DMS 273 (cell line): ENCODE measurements at regions not wholly inside any gene's neighbourhood (a gene's known extent, or its start where the extent isn't known, plus 50 kb on each side); places are given as distances from the start of the nearest gene placed in this dataset.

ENCODE experiments used
- DNase-seq: peaks from one replicate; lab custom pipeline; 2025; ENCODE audit not compliant: unreplicated experiment; lab: John Stamatoyannopoulos, UW

DNA sequence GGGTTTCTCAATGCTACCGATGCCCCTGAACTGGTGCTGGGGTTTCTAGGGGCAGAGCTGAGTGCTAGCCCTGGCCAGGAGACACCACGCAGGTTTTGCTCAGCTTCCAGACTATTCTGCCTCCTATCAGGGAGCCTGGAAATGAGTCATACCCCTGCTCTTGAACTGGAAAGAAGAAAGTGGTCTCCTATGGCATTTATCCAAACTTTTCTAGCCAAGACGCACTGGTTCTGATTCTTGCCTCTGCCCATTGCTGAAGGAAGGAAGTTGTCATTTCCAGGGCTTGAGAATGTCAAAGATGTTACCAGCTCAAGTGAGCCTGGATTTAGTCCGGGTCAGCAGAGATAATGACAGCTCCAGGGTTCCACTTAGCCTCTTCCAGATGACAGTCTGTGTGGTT is 561.9 kb downstream of the CDK5RAP2 start:
- no peak for DNase-seq

DNA sequence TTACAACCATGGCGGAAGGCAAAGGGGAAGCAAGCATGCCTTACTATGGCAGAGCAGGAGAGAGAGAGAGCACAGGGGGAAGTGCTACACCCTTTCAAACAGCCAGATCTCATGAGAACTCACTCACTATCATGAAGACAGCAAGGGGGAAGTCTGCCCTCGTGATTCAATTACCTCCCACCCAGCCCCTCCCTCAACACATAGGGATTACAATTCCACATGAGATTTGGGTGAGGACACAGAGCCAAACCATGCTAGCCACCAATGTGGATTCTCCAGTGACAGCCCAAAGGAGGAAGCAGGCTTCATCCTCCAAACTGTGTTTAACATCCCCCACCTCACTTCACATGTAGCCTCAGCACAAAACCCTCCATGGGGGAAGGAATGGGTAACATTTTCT is 563.7 kb downstream of the CDK5RAP2 start:
- no peak for DNase-seq

DNA sequence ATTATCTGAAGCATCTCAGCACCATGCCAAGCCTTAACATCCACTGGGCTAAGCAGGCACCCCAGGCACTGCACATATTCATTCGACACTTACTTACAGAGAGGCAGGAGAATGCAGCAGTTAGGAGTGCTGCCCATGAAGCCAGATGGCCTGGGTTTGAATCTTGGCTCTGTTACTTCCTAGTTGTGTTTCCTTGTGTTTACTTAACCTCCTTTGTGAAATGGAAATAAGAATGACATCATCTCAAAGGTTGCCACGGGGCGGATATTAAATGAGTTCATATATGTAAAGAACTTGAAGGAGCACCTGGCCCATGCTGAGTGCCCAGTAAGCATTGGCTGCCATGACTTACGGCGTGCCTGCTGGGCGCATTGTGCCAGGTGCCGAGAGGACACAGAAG is 565.2 kb downstream of the CDK5RAP2 start:
- peak; percentile 88 for DNase-seq

DNA sequence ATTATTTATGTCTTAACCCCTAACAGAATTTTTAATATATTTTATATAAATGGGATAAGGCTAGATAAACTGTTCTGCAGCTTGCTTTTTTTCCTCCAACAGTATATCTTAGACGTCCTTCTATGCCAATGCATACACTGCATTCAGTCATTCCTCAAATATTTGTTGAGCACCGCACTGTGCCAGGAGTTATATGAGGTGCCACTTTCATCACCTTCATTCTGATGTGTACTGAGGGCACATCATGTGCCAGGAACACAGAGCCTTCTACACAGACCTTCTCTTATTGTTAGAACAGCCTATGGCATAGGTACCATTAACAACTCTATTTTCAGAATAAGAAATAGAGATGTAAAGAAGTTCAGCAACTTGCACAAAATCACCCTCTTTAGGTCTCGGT is 570.1 kb downstream of the CDK5RAP2 start:
- no peak for DNase-seq

DNA sequence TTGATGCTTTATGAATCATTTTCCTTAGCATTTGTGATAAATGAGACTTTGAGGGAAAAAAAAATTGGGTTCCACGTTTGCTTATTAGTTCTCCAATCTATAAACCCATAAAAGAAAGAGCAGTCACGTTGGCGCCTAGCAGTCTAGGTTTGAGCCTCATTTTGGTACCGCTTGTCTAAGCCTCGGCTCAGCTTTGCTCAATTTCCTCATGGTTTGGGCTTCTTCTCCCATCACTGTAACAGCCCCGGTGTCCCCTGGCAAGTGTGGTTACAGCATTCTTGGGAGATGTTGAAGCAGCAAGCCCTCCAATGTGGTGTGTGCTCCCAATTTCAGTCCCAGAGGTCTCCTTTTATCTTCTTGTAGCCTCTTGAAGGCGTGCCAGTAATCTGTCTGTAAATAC is 578.4 kb downstream of the CDK5RAP2 start:
- no peak for DNase-seq

DNA sequence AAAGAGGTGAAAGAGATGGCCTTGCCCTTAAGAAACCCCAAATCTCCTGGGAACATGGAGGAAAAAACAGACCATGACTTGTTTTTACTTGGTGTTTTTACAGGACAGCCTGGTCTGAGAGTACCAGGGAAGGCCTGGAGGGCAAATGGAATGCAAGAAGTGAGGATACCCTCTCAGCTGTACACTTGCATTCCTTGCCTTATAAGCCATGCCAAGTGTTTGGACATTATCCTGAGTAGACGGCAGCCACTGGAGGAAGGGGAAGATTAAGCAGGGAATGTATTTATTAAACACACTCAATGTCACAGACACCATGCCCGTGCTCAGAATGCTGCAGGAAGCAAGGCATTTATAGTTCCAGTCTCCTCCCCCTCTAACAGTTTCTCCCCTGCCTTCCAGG is 581.4 kb downstream of the CDK5RAP2 start:
- no peak for DNase-seq

DNA sequence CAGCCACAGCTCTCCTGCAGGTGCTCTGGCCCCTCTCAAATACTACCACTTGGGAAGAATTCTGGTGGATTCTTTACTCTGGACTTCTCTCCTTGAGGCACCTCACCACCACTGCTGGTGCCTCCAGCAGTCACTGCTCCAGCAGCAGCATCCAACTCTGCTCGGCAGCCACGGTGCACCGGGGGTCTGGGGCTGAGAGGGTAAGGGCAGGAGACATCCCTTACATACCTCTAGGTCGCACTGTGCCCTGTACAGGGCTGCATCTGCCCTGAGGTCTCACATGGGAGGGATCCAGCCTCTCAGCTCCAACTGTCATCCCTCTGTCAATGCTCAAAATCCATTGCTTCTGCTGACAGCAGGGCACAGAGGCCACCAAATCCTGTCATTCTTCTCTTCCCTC is 588.2 kb downstream of the CDK5RAP2 start:
- no peak for DNase-seq

DNA sequence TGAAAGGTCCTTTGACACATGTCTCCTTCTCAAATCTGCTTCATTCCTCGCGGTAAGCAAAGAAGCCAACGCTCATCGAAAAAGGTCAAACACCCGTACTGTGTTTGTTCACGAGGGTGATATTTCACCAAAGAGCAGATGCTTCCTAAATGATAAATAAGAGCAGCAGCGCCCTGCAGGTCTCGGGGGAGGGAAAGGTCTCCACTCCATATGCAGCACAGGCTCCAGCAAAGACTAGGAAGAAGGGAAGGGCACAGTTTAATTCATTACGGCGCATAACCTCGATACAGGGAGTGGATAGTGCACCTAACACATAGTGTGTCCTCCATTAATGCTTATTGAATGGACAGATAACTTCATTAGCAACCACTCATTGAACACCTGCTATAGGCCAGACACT is 593.3 kb downstream of the CDK5RAP2 start:
- DNase-seq = peak; percentile 93

DNA sequence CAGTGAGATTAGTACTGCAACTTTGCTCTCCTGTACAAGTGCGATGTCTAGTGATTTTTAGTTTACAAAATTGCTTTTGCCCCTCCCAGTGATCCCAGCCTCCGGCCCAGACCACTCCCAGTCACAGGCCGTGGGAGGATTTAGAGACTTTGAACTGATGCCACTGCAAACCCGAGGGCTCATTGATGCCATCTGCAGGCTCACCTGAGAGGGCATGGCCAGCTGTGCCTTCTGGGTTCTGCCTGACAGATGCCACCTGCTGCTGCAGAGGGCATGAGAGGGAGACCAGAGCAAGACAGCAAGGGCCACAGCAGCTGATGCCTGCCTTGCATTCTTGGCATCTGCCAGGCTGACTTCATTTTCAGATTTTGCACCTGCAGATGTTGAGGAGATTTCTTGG is 593.8 kb downstream of the CDK5RAP2 start:
- DNase-seq = peak; percentile 95

DNA sequence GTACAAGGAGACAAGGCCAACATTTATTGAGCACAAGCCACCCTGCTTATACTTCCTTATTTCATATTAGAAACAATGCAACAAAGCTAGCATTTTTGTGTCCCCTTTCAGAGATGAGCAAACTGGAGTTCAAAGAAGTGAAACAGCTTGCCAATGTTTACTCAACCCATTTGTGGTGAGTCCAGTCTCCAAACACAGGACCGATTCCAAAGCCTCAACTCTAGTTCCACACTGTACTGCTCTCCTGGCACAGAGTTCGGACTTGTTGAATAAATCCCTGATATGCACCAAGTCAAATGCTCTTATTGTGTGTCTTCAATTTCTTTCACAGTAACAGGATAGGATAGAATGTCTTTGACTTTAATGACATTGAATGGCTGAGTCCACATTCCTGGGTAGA is 604.8 kb upstream of the BRINP1 start:
- DNase-seq = no peak

DNA sequence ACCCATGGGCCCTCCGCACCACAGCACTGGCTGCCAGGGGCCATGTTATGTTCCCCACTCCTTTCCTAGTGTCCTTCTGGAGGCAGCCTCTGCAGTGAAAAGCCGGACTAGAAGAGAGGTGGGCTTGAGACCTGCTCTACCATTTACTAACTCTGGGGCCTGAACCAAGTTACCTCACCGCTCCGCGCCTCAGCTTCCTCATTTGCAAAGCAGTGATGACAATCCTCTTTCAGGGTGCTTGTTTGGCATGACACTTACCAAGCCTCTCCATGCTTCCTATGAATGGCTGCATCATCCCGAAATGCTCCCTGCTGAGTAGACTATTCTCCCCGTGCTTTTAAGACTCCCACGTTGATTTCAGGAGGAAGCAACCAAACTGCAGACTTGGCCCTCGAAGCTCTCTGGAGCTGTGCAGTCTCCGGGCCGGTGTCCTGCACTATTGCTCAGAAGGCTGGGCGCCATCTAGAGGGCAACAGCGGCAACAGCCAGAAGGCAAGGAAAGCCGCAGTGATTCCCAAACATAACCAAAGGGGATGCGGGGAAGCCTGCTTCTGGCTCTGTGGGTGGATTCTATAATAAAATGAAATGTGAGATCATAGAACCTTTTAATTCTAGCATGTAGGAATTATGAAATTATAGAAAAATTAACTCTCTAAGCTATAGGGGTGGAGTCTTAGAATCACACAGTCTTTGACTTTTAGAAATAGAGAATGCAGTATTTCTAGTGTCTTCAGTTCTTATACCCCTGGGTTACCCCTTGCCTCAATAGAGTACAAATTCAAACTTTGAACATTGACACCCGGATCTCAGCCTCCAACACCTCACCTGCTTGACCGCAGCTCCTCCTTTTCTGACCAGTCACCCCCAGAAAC is 599.8 kb upstream of the BRINP1 start:
- peak; percentile 90 for DNase-seq

DNA sequence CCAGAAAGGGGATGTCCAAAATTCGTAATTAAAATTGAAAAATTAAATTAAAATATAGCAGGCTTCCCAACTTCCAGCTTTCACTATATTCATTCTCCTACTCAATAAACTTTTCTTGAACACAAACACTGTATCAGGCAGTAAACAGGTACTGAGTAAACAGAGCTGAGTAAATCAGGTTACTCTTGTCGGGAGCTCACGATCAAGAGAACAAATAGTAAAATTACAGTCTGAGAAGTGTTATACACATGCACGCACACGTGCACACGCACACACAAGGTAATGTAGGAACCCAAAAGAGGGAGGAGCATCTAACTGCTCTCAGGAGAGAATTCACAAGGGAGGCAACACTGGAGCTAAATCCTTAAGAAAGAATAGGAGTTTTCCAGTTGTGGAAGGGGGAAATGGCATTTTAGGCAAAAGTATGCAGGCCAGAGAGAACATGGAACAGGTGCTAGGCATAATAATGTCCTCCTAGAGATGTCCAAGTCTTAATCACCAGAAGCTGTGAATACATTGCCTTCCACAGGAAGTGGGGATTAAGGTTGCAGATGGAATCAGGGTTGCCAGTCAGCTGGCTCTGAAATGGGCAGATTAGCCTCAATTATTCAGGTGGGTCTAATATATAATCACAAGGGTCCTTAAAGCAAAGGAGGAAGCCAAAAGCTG is 598.8 kb upstream of the BRINP1 start:
- DNase-seq = peak; percentile 24

DNA sequence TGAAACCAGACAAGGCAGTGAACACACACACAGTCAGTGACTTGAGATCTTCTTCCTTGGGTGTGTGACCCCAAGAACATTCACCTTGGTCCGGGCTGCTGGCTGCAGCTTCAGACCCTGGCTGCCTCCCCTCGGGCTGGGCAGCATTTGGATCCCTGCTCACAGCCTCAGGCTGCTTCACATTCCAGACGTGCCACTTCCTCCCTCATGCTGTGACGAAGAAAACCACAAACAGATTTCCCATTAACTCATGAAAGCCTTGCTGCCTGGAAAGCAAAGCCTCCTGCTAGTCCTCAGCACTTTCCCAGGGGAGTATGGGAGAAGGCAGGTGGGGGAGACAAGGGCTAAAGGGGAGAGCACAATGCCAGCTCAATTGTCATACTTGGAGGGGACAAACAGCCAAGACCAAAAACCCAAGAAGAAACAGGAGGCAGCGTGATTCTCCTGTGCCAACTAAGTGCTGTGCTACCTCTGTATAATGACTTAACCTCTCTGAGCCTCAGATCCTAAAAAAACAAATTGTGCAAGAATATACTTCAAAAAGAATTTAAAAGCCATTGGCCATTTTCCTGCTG is 594.6 kb upstream of the BRINP1 start:
- peak; percentile 63 for DNase-seq

DNA sequence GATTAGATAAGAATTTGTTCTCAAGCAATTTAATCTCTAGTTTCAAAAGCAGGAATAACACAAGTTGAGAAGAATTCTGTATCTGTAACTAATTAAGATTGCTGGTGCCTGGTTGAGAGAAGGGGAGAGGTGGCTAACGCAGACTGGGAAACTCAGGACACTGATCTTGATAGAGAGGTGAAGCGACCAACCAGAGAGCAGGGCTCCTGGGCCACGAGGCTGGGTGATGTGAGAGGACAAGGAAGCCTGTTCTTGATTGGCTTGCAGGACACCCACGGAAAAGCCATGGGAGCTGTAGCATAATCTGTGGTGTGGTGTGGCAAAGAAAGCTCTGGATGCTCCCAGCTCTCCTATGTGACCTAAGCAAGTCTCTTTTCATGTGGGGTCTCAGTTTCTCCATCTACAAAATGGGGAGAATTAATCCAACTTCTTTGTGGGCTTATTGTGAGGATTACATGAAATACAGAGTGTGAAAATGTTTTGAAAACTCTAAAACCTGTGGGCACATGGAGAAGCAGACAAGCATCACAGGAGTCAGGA is 594.1 kb upstream of the BRINP1 start:
- DNase-seq = peak; percentile 29

DNA sequence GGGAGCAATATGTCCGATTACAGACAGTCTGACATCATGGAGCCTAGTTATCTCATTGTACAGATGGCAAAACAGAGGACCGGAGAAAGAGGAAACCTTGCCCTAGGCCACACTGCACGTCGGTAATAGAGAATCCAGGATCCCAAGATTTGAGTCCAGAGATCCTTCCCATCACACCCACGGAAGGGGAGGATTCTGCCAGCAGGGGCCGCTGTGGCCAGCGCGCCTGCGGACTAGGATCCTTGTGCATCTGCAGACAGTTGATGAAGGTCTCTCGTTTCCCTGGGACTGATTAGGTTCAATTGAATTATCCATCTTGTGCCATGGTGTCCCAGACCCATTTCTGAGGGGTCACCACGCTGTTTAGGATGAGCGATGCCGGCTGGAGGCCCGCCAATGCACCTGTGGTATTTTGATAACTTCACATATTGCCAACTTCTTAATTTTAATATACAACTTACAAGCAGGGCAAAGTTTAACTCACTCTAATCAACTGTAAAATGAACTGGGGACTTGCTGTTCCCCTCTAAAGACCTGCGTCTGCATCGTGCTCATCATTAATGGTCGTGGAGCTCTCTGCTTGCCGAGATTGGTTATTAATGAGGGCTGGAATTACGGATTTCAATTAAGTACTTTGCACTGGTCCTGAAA is 592.7 kb upstream of the BRINP1 start:
- DNase-seq = peak; percentile 24

DNA sequence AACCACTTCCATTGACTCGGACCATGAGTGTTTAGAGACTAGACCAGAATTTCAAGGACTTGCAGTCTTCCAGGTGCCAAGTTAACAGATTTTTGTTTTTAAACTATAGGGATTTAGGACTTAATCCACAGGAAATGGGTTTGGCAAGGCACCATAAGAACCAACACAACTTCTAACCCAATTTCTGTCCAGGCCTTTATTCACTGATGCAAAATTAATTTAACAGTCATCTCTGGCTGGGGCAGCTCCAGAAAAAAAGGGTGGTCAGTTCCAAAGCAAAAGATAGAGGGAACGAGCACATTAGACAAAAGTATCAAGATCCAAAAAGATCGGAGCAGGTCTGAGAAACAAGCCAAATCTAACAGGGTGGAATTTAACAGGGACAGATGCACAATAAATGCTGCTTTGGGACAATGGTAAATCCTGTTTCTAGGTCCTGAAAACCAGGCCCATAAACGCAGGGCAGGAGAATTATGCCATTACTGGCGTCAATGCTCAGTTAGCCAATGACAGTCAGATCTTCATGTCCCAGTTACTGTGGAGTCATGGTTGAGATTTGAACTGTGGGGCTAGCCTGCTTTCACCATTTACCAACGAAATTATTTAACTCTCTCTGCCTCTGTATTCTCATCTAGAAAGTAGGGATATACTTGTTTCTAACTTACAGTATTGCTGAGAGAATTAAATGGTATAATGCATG is 590.8 kb upstream of the BRINP1 start:
- no peak for DNase-seq

DNA sequence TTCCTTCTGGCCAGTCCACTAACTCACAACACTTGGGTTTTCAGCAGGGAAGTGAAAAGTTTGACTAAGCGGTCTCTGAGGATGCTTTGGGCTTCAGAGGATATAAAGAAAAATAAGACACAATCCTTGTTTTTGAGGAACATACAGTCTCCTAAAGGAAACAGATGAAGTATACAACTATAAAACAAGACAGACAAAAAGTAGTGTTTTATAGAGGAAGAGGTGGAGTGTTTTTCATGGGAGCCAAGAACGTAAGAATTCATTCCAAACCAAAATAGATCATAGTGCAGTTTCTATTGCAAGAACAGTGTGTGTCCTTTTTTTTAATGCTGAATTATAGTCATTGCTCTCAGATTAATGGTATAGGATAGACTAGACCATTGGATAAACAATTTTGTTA is 586.9 kb upstream of the BRINP1 start:
- DNase-seq = no peak

DNA sequence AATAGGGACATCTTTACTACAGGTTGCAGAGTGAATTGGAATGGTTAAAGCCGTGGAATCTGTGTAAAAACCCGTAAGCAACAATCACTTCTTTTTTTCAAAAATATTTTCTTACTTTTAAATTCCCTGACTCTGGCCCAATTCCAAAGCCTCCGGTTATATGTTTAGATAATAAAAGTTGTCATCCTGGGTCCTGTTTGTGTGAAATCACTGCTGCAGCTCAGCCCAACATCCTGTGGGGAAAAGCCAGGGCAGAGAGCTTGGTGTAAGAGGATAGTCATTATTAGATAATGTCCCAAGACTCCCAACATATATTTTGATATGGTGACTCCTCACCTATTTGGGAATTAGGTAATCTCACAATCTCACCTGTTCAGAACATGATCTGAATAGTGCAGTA is 586.0 kb upstream of the BRINP1 start:
- DNase-seq = no peak

DNA sequence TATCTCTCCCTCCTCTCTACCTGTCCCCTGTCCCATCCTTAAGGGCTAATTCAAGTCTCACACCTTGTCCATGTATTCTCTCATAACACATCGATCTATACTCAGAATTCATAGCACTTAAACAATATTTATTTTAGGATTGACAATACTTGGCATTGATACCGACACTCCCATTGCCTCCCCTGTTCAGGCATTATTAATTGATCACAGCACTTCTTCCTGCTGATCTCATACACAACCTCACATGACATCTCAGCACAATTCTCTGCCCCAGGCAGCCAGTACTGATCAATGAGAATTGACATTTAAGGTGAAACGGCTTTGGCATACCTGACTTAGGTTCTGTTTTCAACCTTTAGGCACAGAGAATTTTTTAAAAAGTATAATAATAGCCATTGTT is 582.4 kb upstream of the BRINP1 start:
- no peak for DNase-seq

DNA sequence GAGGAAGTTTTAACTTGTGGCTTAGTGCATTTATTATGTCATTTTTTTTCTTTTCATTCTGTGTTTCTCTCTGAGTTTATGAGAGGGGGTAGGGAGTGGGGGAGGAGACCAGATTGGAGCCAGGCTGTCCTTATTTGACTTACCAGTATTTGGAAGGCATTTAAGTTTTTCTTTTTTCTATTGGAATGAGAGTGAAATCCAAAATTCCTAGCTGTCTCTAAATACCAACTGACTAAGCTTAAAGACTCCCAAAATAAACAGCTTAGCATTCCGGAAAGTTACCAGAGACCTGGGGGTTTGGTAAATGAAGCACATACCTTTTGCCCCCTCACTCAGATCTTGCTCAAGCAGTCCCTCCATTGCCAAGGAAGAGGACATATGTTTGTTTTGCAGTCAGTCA is 581.9 kb upstream of the BRINP1 start:
- no peak for DNase-seq

DNA sequence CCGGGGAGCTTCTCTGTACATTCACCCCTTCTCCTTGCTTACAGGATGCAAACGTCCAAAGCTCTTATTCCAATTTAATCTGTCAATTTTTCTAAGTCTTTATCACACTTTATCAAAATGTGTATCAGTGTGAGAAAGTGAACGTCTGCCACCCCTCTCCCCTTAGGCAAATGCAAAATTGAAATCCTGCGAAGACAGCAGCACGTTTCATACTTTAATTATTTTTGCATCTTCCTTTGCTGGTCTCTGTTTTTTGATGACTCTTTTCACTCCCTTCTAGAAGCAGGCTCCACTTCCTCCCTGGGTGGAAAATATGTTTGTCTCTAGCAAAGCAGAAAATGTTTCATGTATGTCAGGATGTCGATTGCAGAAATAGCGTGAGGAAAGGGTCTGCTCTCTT is 576.5 kb upstream of the BRINP1 start:
- DNase-seq = no peak
